HG03135 (cell line): ENCODE measurements at regions not wholly inside any gene's neighbourhood (a gene's known extent, or its start where the extent isn't known, plus 50 kb on each side); places are given as distances from the start of the nearest gene placed in this dataset.

Source experiments
- ATAC-seq: cut with Tn5 transposase; IDR thresholded peaks from one replicate; pipeline ENCODE4 v1.9.1; 2021; ENCODE audit warnings: mild to moderate bottlenecking, moderate library complexity; ENCODE audit not compliant: unreplicated experiment

- ATAC-seq: no peak
Measured at GRCh38 chr6:102549221-102549874, 1155.8 kb downstream of the GRIK2 start.

- ATAC-seq: no peak
Measured at GRCh38 chr6:102525336-102525735, 1131.8 kb downstream of the GRIK2 start.

- ATAC-seq: no peak
Measured at GRCh38 chr6:102520966-102521365, 1127.5 kb downstream of the GRIK2 start.

DNA sequence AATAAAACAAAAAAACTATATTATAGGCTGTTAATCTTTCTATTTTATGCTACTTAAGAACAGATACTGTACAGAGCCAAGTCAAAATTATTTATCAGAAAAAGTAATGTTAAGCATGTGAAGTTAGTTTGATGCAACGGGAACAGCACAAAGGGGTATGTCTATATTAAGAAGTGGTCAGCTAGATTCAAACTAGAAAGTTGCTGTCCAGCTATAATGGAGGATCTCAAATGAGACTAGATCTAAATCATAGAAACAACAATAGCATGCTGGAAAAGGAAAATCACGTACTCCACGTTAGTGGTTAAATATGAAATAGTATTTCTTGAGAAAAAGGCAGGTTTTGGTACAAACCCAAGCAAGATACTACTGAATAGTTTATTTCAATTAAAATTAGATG is 1124.0 kb downstream of the GRIK2 start:
- ATAC-seq: no peak

DNA sequence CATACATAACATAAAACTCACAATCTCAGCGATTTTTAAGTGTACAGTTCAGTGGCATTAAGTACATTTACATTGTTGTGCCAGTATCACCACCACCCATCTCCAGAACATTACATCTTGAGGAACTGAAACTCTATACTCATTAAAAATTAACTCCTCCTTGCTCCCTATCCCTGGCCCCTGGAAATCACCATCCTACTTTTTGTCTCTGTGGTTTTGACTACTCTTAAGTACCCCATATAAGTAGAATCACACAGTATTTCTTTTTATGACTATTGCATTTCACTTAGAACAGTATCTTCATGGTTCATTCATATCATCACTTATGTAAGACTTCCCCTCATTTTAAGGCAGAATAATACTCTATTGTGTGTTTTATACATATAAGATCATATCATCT is 1108.1 kb downstream of the GRIK2 start:
- no peak for ATAC-seq

DNA sequence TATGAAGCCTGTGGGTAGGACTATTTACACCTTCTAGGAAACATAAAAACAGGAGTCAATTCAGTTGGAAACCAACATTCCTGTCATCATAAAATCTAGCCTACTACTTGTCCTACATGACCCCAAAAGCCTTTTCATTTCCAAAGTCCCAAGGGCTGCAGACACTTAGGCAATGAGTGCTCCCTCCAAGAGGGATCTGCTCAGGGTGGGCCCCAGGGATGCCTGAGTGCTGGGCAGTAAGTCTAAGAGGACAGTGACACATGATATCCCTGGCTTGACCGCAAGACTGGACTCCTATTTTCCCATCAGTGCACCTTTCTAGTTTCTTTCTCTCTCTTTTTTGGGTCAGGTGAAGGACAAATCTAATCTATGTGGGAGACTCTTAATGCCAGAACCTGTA is 1101.3 kb downstream of the GRIK2 start:
- ATAC-seq: no peak

DNA sequence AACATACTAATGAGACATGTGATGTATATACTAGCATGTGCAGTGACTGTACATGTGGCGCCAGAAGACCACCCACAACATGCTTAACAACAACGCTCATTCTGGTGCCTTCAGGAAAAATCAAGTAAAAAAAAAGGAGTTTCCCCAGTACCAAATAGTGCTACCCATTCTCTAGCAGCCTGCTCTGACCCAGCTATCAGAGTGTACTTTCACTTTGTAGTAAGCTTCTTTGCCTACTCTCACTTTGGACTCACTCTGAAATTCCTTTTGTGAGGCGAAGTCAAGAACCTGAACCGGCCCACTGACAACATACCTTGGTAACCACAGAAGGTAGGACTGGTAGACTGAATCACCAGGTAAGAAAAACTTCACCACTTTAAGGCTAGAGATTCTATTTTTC is 1100.0 kb downstream of the GRIK2 start:
- ATAC-seq: no peak

DNA sequence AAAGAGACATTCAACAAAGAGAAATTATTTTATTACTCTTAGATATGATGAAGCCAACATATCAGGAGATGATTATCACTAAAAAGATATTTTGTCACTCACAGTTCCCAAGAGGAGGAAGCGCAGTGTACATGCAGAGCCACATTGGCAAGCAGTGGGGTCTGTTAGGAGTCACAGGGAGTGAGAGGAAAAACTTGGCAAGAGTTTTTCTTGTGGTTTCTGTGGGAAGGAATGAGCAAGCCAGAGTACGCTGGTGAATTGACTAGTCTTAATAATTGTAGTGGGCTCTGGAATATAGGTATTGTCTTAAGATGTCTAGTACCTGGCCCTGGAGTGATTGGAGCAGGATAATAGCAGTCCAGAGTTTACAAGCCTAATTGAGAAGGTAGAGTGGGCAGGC is 1095.2 kb downstream of the GRIK2 start:
- no peak for ATAC-seq

DNA sequence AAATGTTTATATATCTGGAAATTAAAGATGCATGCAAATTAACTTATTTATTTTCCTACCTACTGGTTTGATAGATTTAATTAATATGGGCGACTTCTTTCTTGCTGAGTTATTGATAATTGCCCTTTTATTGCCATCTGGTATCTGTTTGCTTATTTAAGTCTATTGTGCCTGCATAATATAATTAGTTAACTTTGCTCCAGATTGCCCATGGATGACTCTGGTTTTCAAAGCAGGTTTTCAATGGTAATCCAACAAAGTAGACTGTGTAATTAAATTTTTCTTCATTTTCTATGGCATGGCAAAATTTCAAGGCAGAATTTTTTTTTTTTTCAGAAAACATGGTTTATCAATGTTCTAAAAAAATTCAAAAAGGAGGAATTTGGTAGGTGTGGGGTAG is 1092.0 kb downstream of the GRIK2 start:
- no peak for ATAC-seq

GRCh38 chr6:102474041-102474807 is 1080.7 kb downstream of the GRIK2 start:
- ATAC-seq: no peak

- ATAC-seq: no peak
Measured at GRCh38 chr6:102458990-102459389, 1065.5 kb downstream of the GRIK2 start.

GRCh38 chr6:102438171-102438570 is 1044.7 kb downstream of the GRIK2 start:
- ATAC-seq: no peak

GRCh38 chr6:102417368-102417998 is 1024.0 kb downstream of the GRIK2 start:
- ATAC-seq: no peak

GRCh38 chr6:102415891-102416290 is 1022.4 kb downstream of the GRIK2 start:
- ATAC-seq: no peak

DNA sequence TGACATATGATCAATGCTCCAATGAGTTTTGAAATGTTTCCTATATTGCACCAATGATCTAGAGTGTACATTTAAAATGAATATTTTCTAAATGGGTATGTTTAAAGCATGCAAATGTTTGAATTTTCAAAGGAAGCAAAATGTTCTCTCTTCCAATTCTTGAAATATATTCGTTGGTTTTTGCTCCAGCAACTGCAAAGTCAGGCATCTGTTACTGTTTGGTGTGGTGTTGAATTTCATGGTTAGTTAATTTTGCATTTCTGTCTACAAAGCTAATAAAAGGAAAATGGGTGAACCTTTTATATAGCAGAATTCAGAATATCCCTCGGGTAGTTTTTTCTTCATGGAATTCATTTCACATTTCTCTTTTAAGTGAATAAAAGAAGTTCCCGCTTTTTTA is 1018.3 kb downstream of the GRIK2 start:
- ATAC-seq: no peak

GRCh38 chr6:102407886-102408741 is 1014.6 kb downstream of the GRIK2 start:
- ATAC-seq: no peak

DNA sequence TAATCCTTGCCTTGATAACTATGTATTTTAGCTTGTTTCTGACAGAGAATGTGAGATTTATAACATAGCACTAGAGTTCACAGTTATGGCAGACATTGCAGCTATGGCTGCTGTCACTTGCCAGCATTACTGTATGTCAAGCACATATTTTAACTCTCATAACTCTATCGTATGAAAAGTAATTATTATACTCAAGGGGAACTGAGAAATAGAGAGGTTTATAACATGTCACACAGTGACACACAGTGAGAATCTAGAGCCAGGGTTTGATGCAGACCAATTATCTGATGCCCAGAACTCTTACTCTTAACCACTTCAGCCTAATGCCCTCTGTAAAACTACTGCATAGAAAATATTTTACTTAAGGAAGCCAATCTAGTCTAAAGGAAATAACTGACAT is 1012.4 kb downstream of the GRIK2 start:
- no peak for ATAC-seq

GRCh38 chr6:102402635-102403329 is 1009.3 kb downstream of the GRIK2 start:
- ATAC-seq: no peak

DNA sequence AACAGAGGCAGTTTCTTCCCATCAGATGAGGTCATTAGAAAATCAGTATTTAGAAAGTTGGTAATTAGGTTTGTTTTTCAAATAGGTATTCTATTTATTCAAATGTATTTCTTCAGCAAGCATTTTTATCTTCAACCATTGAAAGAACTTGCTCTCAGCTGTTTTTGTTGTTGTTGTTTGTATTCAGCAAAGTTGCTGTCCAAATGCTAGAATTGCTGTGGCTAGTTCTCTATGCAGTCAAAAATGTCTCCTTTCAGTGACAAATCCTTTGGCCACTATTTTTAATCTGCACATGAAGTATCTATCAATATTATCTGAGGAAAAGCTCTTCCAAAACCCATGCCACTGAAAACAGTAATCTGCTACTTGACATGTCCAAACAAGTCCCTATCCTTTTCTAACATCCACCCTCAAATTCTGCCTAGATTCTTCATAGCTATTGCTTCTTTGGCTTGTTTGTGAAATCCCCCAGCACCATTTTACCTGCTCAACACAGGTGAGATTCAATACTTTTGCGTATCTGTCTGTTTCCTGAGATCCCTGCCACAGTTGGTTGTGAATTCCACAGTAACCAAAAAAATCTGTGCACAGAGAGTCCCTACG is 1005.4 kb downstream of the GRIK2 start:
- ATAC-seq: no peak

DNA sequence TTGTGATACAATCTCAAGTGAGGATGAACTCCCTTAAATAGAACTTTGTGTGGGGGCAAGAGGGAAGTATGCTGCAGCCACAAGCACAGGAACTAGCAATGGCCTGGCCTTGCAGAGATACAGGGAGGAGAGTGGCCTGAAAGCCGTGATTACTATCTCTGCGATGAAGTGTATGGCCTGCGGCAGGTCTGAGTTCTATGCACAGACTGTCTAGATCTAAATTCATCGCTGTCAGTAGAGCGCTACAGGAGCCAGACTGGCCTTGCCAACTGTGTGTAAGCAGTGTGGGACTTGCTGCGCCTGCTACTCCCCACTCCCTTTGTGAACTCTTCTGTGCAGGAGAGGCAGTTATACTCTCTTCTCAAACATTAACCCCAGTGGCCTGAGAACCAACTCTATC is 997.0 kb downstream of the GRIK2 start:
- ATAC-seq: no peak
